Brain microvascular endothelial cell (primary cell): ENCODE measurements at regions not wholly inside any gene's neighbourhood (a gene's known extent, or its start where the extent isn't known, plus 50 kb on each side); places are given as distances from the start of the nearest gene placed in this dataset.
A peak's percentile ranks its signal among the peaks of the same experiment; 100 is the strongest.

Experiments
- DNase-seq: peaks from one replicate; pipeline ENCODE4 v3.0.0-alpha.2; 2020
- H3K27ac ChIP-seq: fragments of 250-450 bp; sonication (Bioruptor Pico); 2 replicates; pipeline ENCODE4 v1.5.1; 2020; ENCODE audit warnings: mild to moderate bottlenecking, moderate library complexity
- H3K27me3 ChIP-seq: fragments of 250-450 bp; sonication (Bioruptor Pico); replicated peaks from 2 replicates; pipeline ENCODE4 v1.5.1; 2020; ENCODE audit warnings: mild to moderate bottlenecking
- H3K36me3 ChIP-seq: fragments of 250-450 bp; sonication (Bioruptor Pico); replicated peaks from 2 replicates; pipeline ENCODE4 v1.5.1; 2020; ENCODE audit warnings: mild to moderate bottlenecking
- H3K4me3 ChIP-seq: 2 replicates; pipeline ENCODE4 v1.5.1; 2011; ENCODE audit warnings: low read depth, mild to moderate bottlenecking, control low read depth, low read length, moderate library complexity
- in situ Hi-C: cut with HindIII; loops from 2 replicates; pipeline ENCODE4 v1.10.0; 2017; ENCODE audit warnings: low sequenced_read_pairs, low pct_ligation_motif_present
- TF ChIP-seq, protein P1 (sequence below): IDR thresholded peaks from 2 replicates; pipeline ENCODE4 v1.5.1; 2011; ENCODE audit warnings: low read depth, mild to moderate bottlenecking, moderate library complexity, low read length, control low read depth, inconsistent platforms; ENCODE audit errors: missing control alignments

DNA sequence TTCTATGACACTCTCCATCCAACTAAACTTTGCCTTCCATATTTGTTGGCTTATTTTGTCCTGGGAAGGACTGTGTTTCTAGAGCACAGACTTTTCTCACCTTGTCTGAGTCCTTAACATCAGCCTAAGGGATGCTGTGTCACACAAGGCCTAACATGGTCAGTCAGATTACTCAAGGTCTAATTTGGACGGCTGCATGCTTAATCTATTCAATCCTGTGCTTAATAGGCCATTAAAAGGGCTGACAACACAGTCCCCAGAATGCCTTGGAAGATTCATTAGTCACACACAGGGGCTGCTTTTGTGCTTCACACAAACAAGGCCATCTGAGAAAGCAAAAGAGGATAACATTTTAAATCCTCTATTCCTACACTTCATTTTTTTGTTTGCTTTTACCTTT is 84.0 kb downstream of the DYNAP start:
- Histone ChIP-seq H3K36me3 (no peaks in the 10 kb centered on the region), H3K27ac (no peak overlapping the region), H3K27me3 (no peaks in the 10 kb centered on the region), H3K4me3 (no peak overlapping the region)
- DNase-seq = no peak
- in situ Hi-C loops = no loop called here
- TF ChIP-seq, protein P1, sequence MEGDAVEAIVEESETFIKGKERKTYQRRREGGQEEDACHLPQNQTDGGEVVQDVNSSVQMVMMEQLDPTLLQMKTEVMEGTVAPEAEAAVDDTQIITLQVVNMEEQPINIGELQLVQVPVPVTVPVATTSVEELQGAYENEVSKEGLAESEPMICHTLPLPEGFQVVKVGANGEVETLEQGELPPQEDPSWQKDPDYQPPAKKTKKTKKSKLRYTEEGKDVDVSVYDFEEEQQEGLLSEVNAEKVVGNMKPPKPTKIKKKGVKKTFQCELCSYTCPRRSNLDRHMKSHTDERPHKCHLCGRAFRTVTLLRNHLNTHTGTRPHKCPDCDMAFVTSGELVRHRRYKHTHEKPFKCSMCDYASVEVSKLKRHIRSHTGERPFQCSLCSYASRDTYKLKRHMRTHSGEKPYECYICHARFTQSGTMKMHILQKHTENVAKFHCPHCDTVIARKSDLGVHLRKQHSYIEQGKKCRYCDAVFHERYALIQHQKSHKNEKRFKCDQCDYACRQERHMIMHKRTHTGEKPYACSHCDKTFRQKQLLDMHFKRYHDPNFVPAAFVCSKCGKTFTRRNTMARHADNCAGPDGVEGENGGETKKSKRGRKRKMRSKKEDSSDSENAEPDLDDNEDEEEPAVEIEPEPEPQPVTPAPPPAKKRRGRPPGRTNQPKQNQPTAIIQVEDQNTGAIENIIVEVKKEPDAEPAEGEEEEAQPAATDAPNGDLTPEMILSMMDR = no peak

DNA sequence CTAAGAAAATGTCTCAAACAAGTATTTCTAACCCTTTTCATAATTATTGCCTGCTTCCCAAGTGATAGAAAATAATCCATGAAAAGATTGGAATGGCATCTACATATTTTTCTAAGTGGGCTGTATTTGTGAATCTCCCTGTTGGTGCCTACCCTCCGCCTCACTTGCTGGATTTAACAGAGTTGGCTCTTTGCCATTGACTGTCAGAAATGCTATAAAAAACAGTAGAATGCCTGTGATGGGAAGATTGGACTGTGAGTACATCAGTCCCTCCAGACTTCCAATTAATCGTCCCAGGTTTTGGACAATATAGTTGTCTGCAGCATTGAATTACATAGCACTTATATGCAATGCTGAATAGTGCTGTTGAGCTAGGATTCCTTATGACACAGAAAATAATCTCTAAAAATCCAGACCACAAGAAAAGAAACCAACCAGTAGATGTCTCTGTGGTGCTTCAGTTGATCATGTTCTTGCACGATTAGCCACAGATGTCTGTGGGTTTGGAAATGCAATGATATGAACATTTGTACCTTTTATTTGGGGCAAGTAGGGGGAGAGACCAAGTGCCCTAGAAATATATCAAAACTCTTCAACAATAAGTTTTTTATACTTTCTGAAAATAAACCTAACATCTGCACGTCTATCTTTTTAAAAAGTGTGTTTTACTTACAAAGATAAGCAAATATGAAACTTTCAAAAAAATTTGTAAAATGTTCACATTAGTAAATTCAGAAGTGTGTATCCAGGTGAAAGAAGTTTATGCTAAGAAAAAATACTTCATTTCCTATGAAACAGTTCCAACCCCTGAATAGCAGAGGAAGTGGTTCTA is 88.5 kb downstream of the DYNAP start:
- H3K36me3 ChIP-seq = no peaks in the 10 kb centered on the region
- in situ Hi-C loops = no loop called here
- no peaks in the 10 kb centered on the region for H3K27me3 ChIP-seq
- DNase-seq = peak; percentile 83
- H3K4me3 ChIP-seq = no peak overlapping the region
- TF ChIP-seq, protein P1 = peak; percentile 58
- no peak overlapping the region for H3K27ac ChIP-seq

DNA sequence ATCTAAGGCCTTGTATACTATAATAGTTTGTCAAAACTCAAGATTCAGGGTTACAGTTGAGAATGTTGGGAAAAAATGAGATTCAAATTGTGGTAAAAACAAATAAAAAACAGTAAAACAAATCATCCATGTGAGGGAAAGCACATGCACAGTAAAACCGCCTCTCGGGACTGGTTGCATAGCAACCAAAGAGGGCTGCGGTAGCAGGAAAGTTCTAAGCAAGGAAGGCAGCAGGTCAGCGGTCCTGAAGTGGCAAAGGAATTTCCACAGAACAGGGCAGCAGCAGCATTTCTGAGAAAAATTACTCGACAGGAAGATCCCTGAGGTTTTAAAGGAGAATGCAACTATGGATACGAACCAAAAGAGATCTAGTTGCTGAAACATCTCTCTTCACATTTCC is 93.7 kb downstream of the DYNAP start:
- in situ Hi-C loops = no loop called here
- Histone ChIP-seq H3K27me3 (no peaks in the 10 kb centered on the region), H3K36me3 (no peaks in the 10 kb centered on the region), H3K4me3 (no peak overlapping the region), H3K27ac (no peak overlapping the region)
- TF ChIP-seq, protein P1 = no peak
- DNase-seq = peak; percentile 66

DNA sequence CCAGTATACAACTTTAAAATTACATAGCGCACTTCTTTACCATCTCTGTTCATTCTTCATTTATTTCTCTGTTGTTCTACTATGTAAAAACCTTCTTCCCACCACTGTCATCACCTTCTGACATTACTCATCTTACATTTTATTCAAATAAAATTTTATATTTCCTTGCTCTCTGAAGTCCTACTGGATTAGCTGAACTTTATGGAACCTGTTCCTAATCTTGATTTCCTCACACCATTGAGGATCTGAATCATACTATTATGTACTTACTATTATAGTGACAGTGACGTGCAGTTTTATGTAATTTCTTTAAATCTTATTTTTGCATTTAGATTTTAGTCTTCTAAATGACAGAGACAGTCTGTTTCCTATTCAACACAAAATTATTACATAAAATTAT is 98.3 kb downstream of the DYNAP start:
- Histone ChIP-seq H3K4me3 (no peak overlapping the region), H3K36me3 (no peaks in the 10 kb centered on the region), H3K27ac (no peak overlapping the region), H3K27me3 (no peaks in the 10 kb centered on the region)
- DNase-seq = no peak
- in situ Hi-C loops = no loop called here
- TF ChIP-seq, protein P1 = no peak

DNA sequence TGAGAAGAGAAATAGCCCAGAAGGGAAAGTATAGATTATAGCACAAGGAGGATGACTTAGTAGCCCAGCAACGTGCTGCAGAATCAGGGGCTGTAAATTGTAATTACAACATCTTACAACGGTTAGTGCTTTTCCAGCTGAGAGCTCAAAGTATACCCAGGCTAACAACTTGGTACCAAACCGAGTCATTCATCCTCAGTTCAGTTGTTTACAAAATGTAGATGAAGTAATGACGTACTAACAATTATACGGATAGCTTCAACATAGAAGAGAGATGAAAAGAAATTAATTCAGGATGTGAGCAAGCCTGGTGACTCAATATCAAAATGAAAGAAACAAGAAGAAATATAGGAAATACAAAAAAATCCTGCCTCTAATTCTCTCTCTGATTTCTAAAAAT is 99.2 kb downstream of the DYNAP start:
- in situ Hi-C loops = no loop called here
- no peaks in the 10 kb centered on the region for H3K27me3 ChIP-seq
- no peak overlapping the region for H3K27ac ChIP-seq
- no peaks in the 10 kb centered on the region for H3K36me3 ChIP-seq
- TF ChIP-seq, protein P1 = no peak
- DNase-seq = no peak
- no peak overlapping the region for H3K4me3 ChIP-seq

DNA sequence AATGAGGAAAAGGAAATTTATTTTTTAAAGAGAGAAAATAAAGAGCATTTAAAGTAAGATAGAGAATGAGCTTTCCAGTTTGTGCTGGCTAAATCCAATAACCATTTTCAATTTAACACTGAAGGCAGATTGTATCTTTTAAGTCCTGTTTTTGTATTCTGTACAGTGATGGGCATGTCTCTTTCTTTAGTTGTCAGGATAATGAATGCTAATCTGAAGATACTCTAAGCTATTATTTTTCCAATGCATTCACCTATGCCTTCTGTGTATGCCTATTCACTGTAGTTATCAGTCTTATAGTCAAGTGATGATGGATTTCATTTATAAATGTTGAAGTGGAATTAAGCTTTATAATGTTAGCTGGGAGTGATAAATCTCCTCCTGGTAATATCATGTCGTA is 101.4 kb downstream of the DYNAP start:
- TF ChIP-seq, protein P1 = no peak
- in situ Hi-C loops = no loop called here
- H3K4me3 ChIP-seq = no peak overlapping the region
- H3K27ac ChIP-seq = no peak overlapping the region
- H3K27me3 ChIP-seq = no peaks in the 10 kb centered on the region
- no peak for DNase-seq
- no peaks in the 10 kb centered on the region for H3K36me3 ChIP-seq
